ENCODE measurements at regions not wholly inside any gene's neighbourhood (a gene's known extent, or its start where the extent isn't known, plus 50 kb on each side); places are given as distances from the start of the nearest gene placed in this dataset.

GRCh38 chr12:107251288-107251687 lies 157.9 kb upstream of the CRY1 start:
- no peaks in the 10 kb centered on the region for H3K36me3 Mint-ChIP-seq (ENCODE audit: low read depth)
- H3K27ac Mint-ChIP-seq = no peak overlapping the region
- no peaks in the 10 kb centered on the region for H3K9me3 Mint-ChIP-seq
- DNase-seq = no peak
- H3K4me3 Mint-ChIP-seq = no peak overlapping the region
- H3K4me1 Mint-ChIP-seq (ENCODE audit: low read depth) = no peaks in the 10 kb centered on the region
- intact Hi-C loops (cut with micrococcal nuclease) = no loop called here
- CTCF ChIA-PET = no interaction called here
- H3K27me3 Mint-ChIP-seq (ENCODE audit: low read depth) = no peaks in the 10 kb centered on the region

DNA sequence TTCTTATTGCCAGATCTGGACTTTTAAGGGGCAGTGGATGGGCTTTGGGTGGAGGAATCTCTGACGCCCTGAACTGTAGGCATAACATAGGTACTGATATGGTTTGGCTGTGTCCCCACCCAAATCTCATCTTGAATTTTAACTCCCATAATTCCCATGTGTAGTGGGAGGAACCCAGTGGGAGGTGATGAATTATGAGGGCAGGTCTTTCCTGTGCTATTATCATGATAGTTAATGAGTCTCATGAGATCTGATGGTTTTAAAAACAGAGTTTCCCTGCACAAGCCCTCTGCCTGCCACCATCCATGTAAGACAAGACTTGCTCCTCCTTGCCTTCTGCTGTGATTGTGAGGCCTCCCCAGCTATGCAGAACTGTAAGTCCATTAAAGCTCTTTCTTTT lies 160.0 kb upstream of the CRY1 start:
- no peak for DNase-seq
- no peaks in the 10 kb centered on the region for H3K36me3 Mint-ChIP-seq (ENCODE audit: low read depth)
- intact Hi-C loops (cut with micrococcal nuclease) = no loop called here
- H3K4me3 Mint-ChIP-seq = no peak overlapping the region
- H3K27ac Mint-ChIP-seq = no peak overlapping the region
- no peaks in the 10 kb centered on the region for H3K4me1 Mint-ChIP-seq (ENCODE audit: low read depth)
- no peaks in the 10 kb centered on the region for H3K27me3 Mint-ChIP-seq (ENCODE audit: low read depth)
- no peaks in the 10 kb centered on the region for H3K9me3 Mint-ChIP-seq
- CTCF ChIA-PET = interaction anchor here (1.2 kb wide), 1 partner anchor 121 kb away, joined by 3 read pairs; no protein-coding TSS in a partner anchor

DNA sequence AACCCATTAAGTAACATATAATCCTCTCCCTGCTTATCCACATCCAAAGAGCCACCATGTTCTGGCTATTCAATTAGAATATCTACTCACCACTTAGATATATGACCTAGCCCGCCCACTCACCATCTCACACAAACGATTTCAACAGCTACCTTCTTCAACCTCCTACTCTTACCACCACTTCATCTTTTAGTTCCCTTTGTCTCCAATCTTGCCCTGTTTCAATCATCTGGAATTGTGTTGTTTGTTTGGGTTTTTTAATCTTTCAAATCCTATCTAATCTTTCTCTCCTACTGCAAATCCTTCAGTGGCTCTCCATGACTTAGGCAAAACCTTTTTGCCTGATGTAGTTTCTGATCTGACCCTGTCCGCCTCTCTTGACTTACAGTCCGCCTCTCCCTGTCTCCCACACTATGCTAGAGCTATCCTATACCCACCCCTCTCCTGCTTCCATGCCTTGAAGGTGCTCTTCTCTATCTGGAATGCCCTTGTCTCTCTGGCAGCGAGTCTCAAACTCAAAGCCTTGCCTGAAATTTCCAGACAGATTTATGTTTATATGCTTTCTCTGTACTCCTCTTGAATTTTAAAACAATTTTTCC lies 161.0 kb upstream of the CRY1 start:
- intact Hi-C loops (cut with micrococcal nuclease) = no loop called here
- no peak for DNase-seq
- H3K27ac Mint-ChIP-seq = no peak overlapping the region
- no peaks in the 10 kb centered on the region for H3K4me1 Mint-ChIP-seq (ENCODE audit: low read depth)
- no peaks in the 10 kb centered on the region for H3K36me3 Mint-ChIP-seq (ENCODE audit: low read depth)
- H3K27me3 Mint-ChIP-seq (ENCODE audit: low read depth) = no peaks in the 10 kb centered on the region
- CTCF ChIA-PET = interaction anchor here (1.2 to 1.7 kb wide), 2 partner anchors 10 to 122 kb away, joined by 3 read pairs; no protein-coding TSS in a partner anchor
- H3K4me3 Mint-ChIP-seq = no peak overlapping the region
- H3K9me3 Mint-ChIP-seq = no peaks in the 10 kb centered on the region

DNA sequence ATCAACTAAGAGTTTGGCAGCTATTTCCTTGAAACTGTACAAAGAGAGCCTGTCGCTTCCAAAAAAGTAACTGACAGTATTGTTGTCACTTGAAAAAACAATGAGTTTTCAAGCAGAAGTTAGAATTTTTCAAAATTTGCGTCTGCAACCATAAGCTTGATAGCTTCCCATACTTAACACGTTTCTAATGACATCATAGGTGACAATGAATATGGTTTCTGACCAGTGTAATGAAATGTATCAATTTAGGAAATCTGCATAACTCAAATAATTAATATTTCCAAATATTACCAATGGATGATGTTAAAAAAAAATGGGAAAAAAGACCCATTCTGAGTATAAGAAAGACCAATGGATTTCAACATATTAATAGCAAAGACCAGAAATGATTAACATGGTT lies 165.4 kb upstream of the CRY1 start:
- H3K9me3 Mint-ChIP-seq = peaks cover 5% of the 10 kb centered on the region
- H3K27me3 Mint-ChIP-seq (ENCODE audit: low read depth) = no peaks in the 10 kb centered on the region
- no peak overlapping the region for H3K27ac Mint-ChIP-seq
- CTCF ChIA-PET = interaction anchor here (0.7 kb wide), 1 partner anchor 341 kb away, joined by 4 read pairs; no protein-coding TSS in a partner anchor
- DNase-seq = no peak
- H3K4me3 Mint-ChIP-seq = no peak overlapping the region
- no peaks in the 10 kb centered on the region for H3K4me1 Mint-ChIP-seq (ENCODE audit: low read depth)
- intact Hi-C loops (cut with micrococcal nuclease) = no loop called here
- H3K36me3 Mint-ChIP-seq (ENCODE audit: low read depth) = no peaks in the 10 kb centered on the region

- Mint-ChIP-seq H3K36me3 (ENCODE audit: low read depth) (no peaks in the 10 kb centered on the region), H3K27me3 (ENCODE audit: low read depth) (no peaks in the 10 kb centered on the region), H3K4me1 (ENCODE audit: low read depth) (peaks cover 3% of the 10 kb centered on the region), H3K9me3 (peaks cover 9% of the 10 kb centered on the region), H3K27ac (no peak overlapping the region), H3K4me3 (no peak overlapping the region)
- CTCF ChIA-PET = interaction anchor here (1.2 kb wide), 1 partner anchor 132 kb away, joined by 3 read pairs; no protein-coding TSS in a partner anchor
- intact Hi-C loops (cut with micrococcal nuclease) = no loop called here
- DNase-seq = no peak
Measured at GRCh38 chr12:107263980-107264379, 170.6 kb upstream of the CRY1 start.

DNA sequence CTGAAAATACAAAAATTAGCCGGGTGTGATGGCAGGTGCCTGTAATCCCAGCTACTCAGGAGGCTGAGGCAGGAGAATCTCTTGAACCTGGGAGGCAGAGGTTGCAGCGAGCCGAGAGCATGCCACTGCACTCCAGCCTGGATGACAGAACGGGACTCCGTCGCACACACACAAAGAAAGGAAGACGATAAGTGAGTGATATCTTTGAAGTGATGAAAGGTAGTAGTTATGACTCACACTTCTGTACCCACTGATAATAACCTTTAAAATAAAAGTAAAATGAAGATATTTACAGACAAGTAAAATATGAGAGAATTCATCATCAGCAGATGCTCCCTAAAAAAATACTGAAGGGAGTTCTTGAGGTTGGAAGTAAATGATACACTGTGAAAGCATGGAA lies 171.3 kb upstream of the CRY1 start:
- no peaks in the 10 kb centered on the region for H3K27me3 Mint-ChIP-seq (ENCODE audit: low read depth)
- peaks cover 3% of the 10 kb centered on the region for H3K4me1 Mint-ChIP-seq (ENCODE audit: low read depth)
- no peak overlapping the region for H3K27ac Mint-ChIP-seq
- H3K36me3 Mint-ChIP-seq (ENCODE audit: low read depth) = no peaks in the 10 kb centered on the region
- H3K9me3 Mint-ChIP-seq = peaks cover 9% of the 10 kb centered on the region
- no peak for DNase-seq
- H3K4me3 Mint-ChIP-seq = no peak overlapping the region
- intact Hi-C loops (cut with micrococcal nuclease) = no loop called here
- CTCF ChIA-PET = no interaction called here

DNA sequence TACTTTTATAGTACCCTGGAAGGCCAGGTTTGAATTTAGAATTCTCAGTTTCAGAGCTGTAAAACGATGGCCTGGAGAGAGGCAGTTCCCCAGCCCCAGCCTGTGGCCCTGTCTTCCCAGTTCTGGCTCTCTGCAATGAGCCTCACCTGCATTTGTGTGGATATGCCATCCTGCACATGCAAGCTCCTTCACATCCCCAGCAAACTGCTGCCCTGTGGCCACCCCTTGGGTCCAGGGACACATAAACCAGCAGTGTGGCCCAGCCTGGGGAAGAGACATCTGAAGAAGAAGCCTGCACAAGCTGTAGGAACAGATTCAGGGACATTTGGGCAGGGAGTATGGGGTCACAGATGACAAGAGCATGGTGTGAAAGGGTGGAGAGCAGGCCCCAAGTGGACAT lies 174.3 kb upstream of the CRY1 start:
- no peak overlapping the region for H3K4me3 Mint-ChIP-seq
- no peak overlapping the region for H3K27ac Mint-ChIP-seq
- H3K9me3 Mint-ChIP-seq = peaks cover 9% of the 10 kb centered on the region
- no peaks in the 10 kb centered on the region for H3K36me3 Mint-ChIP-seq (ENCODE audit: low read depth)
- H3K27me3 Mint-ChIP-seq (ENCODE audit: low read depth) = no peaks in the 10 kb centered on the region
- H3K4me1 Mint-ChIP-seq (ENCODE audit: low read depth) = peaks cover 3% of the 10 kb centered on the region
- intact Hi-C loops (cut with micrococcal nuclease) = no loop called here
- DNase-seq = no peak
- CTCF ChIA-PET = interaction anchor here (0.7 kb wide), 1 partner anchor 229 kb away, joined by 3 read pairs; no protein-coding TSS in a partner anchor

DNA sequence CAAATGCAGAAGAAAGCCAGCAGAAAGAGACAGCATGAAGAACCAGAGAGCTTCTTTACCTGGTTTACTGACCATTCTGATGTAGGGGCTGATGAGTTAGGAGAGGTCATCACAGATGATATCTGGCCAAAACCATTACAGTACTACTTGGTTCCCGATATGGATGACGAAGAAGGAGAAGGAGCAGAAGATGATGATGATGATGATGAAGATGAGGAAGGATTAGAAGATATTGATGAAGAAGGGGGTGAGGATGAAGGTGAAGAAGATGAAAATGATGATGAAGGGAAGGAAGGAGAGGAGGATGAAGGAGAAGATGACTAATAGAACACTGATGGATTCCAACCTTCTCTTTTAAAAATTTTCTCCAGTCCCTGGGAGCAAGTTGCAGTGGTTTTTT lies 178.2 kb upstream of the CRY1 start:
- H3K4me3 Mint-ChIP-seq = no peak overlapping the region
- no peaks in the 10 kb centered on the region for H3K9me3 Mint-ChIP-seq
- H3K4me1 Mint-ChIP-seq (ENCODE audit: low read depth) = no peaks in the 10 kb centered on the region
- H3K27ac Mint-ChIP-seq = no peak overlapping the region
- intact Hi-C loops (cut with micrococcal nuclease) = no loop called here
- H3K27me3 Mint-ChIP-seq (ENCODE audit: low read depth) = peaks cover 2% of the 10 kb centered on the region
- CTCF ChIA-PET = no interaction called here
- DNase-seq = no peak
- no peaks in the 10 kb centered on the region for H3K36me3 Mint-ChIP-seq (ENCODE audit: low read depth)

DNA sequence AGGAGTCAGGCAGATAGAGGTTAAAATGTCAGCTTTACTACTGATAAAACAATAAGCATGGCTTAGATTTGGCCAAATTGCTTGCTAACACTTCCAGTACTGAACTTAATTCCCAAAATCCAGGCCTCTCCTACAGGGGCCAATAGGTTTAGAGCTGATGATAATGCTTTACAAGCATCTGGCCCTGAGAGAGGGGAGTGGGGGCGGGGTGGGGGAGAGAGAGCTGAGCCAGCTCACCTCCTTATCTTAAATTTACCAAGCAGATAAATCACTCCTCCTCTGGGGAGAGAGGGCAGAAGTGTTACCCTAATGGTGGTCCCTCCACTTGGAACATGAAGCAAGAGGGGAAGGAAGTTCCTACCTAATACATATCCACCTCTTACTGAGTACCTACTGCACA lies 182.2 kb upstream of the CRY1 start:
- Mint-ChIP-seq H3K27me3 (ENCODE audit: low read depth) (peaks cover 2% of the 10 kb centered on the region), H3K27ac (no peak overlapping the region), H3K4me3 (no peak overlapping the region), H3K9me3 (no peaks in the 10 kb centered on the region), H3K4me1 (ENCODE audit: low read depth) (no peaks in the 10 kb centered on the region), H3K36me3 (ENCODE audit: low read depth) (no peaks in the 10 kb centered on the region)
- no peak for DNase-seq
- CTCF ChIA-PET = no interaction called here
- intact Hi-C loops (cut with micrococcal nuclease) = no loop called here

DNA sequence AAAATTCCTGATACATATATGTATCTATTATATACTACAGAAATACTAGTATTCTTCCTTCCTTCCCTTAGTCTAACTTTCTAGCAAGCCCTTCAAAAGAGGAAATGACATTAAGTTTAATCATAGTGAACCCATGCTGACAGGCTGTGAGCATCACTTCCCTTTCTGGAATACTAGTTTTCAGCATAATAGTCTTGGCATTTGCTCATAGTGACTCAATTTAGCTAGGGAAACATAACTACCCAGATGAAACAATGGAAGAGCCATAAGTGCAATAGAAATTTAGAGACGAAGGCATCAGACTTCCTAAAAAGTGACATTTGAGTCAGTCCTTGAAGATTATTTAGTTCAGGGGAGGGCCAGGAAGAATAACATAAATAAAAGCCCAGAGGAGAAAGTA lies 184.5 kb upstream of the CRY1 start:
- no peak overlapping the region for H3K27ac Mint-ChIP-seq
- CTCF ChIA-PET = no interaction called here
- H3K9me3 Mint-ChIP-seq = no peaks in the 10 kb centered on the region
- H3K4me3 Mint-ChIP-seq = no peak overlapping the region
- intact Hi-C loops (cut with micrococcal nuclease) = no loop called here
- no peaks in the 10 kb centered on the region for H3K4me1 Mint-ChIP-seq (ENCODE audit: low read depth)
- H3K27me3 Mint-ChIP-seq (ENCODE audit: low read depth) = peaks cover 2% of the 10 kb centered on the region
- no peak for DNase-seq
- peaks cover 1% of the 10 kb centered on the region for H3K36me3 Mint-ChIP-seq (ENCODE audit: low read depth)

GRCh38 chr12:107282628-107283027 lies 189.3 kb upstream of the CRY1 start:
- Mint-ChIP-seq H3K27ac (no peak overlapping the region), H3K9me3 (no peaks in the 10 kb centered on the region), H3K27me3 (ENCODE audit: low read depth) (no peaks in the 10 kb centered on the region), H3K4me3 (no peak overlapping the region), H3K4me1 (ENCODE audit: low read depth) (peaks cover 3% of the 10 kb centered on the region), H3K36me3 (ENCODE audit: low read depth) (peaks cover 1% of the 10 kb centered on the region)
- no peak for DNase-seq
- CTCF ChIA-PET = no interaction called here
- intact Hi-C loops (cut with micrococcal nuclease) = no loop called here

- H3K27me3 Mint-ChIP-seq (ENCODE audit: low read depth) = no peaks in the 10 kb centered on the region
- peaks cover 1% of the 10 kb centered on the region for H3K36me3 Mint-ChIP-seq (ENCODE audit: low read depth)
- no peak for DNase-seq
- H3K27ac Mint-ChIP-seq = no peak overlapping the region
- no peaks in the 10 kb centered on the region for H3K9me3 Mint-ChIP-seq
- CTCF ChIA-PET = interaction anchor here (0.6 kb wide), 1 partner anchor 157 kb away, joined by 4 read pairs; no protein-coding TSS in a partner anchor
- no peak overlapping the region for H3K4me3 Mint-ChIP-seq
- peaks cover 8% of the 10 kb centered on the region for H3K4me1 Mint-ChIP-seq (ENCODE audit: low read depth)
- intact Hi-C loops (cut with micrococcal nuclease) = no loop called here
Measured at GRCh38 chr12:107283652-107284051, 190.3 kb upstream of the CRY1 start.

- H3K9me3 Mint-ChIP-seq = no peaks in the 10 kb centered on the region
- H3K36me3 Mint-ChIP-seq (ENCODE audit: low read depth) = peaks cover 1% of the 10 kb centered on the region
- H3K4me3 Mint-ChIP-seq = no peak overlapping the region
- CTCF ChIA-PET = interaction anchor here (0.9 to 1.4 kb wide), 2 partner anchors 118 to 153 kb away, joined by 3 read pairs; no protein-coding TSS in a partner anchor
- H3K4me1 Mint-ChIP-seq (ENCODE audit: low read depth) = peaks cover 8% of the 10 kb centered on the region
- no peak overlapping the region for H3K27ac Mint-ChIP-seq
- DNase-seq = no peak
- intact Hi-C loops (cut with micrococcal nuclease) = no loop called here
- no peaks in the 10 kb centered on the region for H3K27me3 Mint-ChIP-seq (ENCODE audit: low read depth)
Measured at GRCh38 chr12:107284692-107285091, 191.3 kb upstream of the CRY1 start.

Measured in activated naive CD4-positive, alpha-beta T cell treated with anti-CD3 and anti-CD28 coated beads for 36 hours (primary cell).